Lung (tissue), 11 donors: ENCODE measurements at regions not wholly inside any gene's neighbourhood (a gene's known extent, or its start where the extent isn't known, plus 50 kb on each side); places are given as distances from the start of the nearest gene placed in this dataset.

ENCODE experiments used
- ATAC-seq: fragments of 200-7000 bp; cut with Tn5 transposase; one replicate; pipeline ENCODE4 v1.9.1; 2020; ENCODE audit warnings: moderate number of reproducible peaks; ENCODE audit not compliant: insufficient read depth, low FRiP score
- DNase-seq, 3 donors: peaks; one replicate each; pipeline ENCODE4 v3.0.0-alpha.2; 2013 to 2017
- H3K27ac ChIP-seq, 2 donors: one replicate each; pipeline ENCODE4 v1.5.1; 2013; ENCODE audit warnings: mild to moderate bottlenecking in 2 of 2, moderate library complexity in 2 of 2, control low read depth in 1 of 2, inconsistent platforms in 1 of 2, low read depth in 1 of 2, low read length in 1 of 2
- H3K27me3 ChIP-seq, 3 donors: one replicate each; pipeline ENCODE4 v1.5.1; 2013; ENCODE audit warnings: low read length in 2 of 3; ENCODE audit not compliant: control insufficient read depth in 3 of 3, insufficient read depth in 3 of 3
- H3K36me3 ChIP-seq, 4 donors: one replicate each; pipeline ENCODE4 v1.5.1; 2013; ENCODE audit warnings: low read length in 4 of 4, mild to moderate bottlenecking in 1 of 4, moderate library complexity in 1 of 4; ENCODE audit not compliant: control insufficient read depth in 4 of 4, insufficient read depth in 4 of 4
- H3K4me1 ChIP-seq, 5 donors: one replicate each; pipeline ENCODE4 v1.5.1; 2013; ENCODE audit warnings: low read length in 5 of 5, mild to moderate bottlenecking in 2 of 5, moderate library complexity in 1 of 5; ENCODE audit not compliant: control insufficient read depth in 5 of 5, insufficient read depth in 5 of 5
- H3K4me3 ChIP-seq: one replicate; pipeline ENCODE4 v1.5.1; 2013; ENCODE audit warnings: mild to moderate bottlenecking, control low read depth, moderate library complexity
- H3K9ac ChIP-seq, 2 donors: one replicate each; pipeline ENCODE4 v1.5.1; 2013; ENCODE audit warnings: low read length in 2 of 2, control low read depth in 1 of 2; ENCODE audit not compliant: insufficient read depth in 1 of 2
- H3K9me3 ChIP-seq, 4 donors: one replicate each; pipeline ENCODE4 v1.5.1; 2013; ENCODE audit warnings: low read length in 3 of 4, mild to moderate bottlenecking in 1 of 4, moderate library complexity in 1 of 4; ENCODE audit not compliant: control insufficient read depth in 4 of 4, insufficient read depth in 3 of 4
- CTCF ChIP-seq: IDR thresholded peaks from 2 replicates; pipeline ENCODE4 v1.5.1; 2012; ENCODE audit warnings: mild to moderate bottlenecking; ENCODE audit errors: control extremely low read depth, extremely low read depth
- WGBS, 2 donors: extraction: QIAGEN DNeasy Blood & Tissue Kit; methylation state at CpG; one replicate each; pipeline ENCODE4 v1.1.7; 2013; 5-methylcytosine and 5-hydroxymethylcytosine counted together
- donor health status: control.
- donor health status: control.
- donor health status: Bipolar disorder and iron deficiency.
- donor health status: healthy.
- donor health status: DM: yes; HTN: yes; CAD: no.

GRCh38 chr7:47204709-47205108 is 377.2 kb downstream of the TNS3 start:
- H3K9ac ChIP-seq, result no peak overlapping the region
- 71 to 76% methylated on average over 2 of the region's 2 CpGs for WGBS, 2 donors
- H3K4me3 ChIP-seq, result no peak overlapping the region
- H3K36me3 ChIP-seq, result no peaks in the 10 kb centered on the region
- TF ChIP-seq CTCF, result no peak
- no peaks in the 10 kb centered on the region for H3K4me1 ChIP-seq
- DNase-seq (no peak), ATAC-seq (no peak)
- H3K27ac ChIP-seq, result no peak overlapping the region
- no peaks in the 10 kb centered on the region for H3K9me3 ChIP-seq
- H3K27me3 ChIP-seq, result no peaks in the 10 kb centered on the region

GRCh38 chr7:47202146-47202783 is 379.6 kb downstream of the TNS3 start:
- no peak overlapping the region for H3K9ac ChIP-seq
- H3K27ac ChIP-seq, result no peak overlapping the region
- DNase-seq (no peak), ATAC-seq (no peak)
- H3K4me1 ChIP-seq, result no peaks in the 10 kb centered on the region
- H3K36me3 ChIP-seq, result no peaks in the 10 kb centered on the region
- H3K4me3 ChIP-seq, result no peak overlapping the region
- no peaks in the 10 kb centered on the region for H3K27me3 ChIP-seq
- TF ChIP-seq CTCF, result no peak
- 82 to 90% methylated on average over 7 of the region's 7 CpGs for WGBS, 2 donors
- no peaks in the 10 kb centered on the region for H3K9me3 ChIP-seq

GRCh38 chr7:47198159-47198558 is 383.8 kb downstream of the TNS3 start:
- Histone ChIP-seq H3K36me3 (no peaks in the 10 kb centered on the region), H3K9ac (no peak overlapping the region), H3K4me1 (peaks cover 0 to 8% (median 0%) of the 10 kb centered on the region in 5 donors), H3K9me3 (no peaks in the 10 kb centered on the region), H3K4me3 (no peak overlapping the region), H3K27ac (no peak overlapping the region), H3K27me3 (no peaks in the 10 kb centered on the region)
- 97 to 100% methylated on average over 1 of the region's 1 CpG for WGBS, 2 donors
- ATAC-seq (no peak), DNase-seq (no peak)
- no peak for TF ChIP-seq CTCF

- H3K9me3 ChIP-seq, result no peaks in the 10 kb centered on the region
- DNase-seq, result no peak
- H3K4me3 ChIP-seq, result no peak overlapping the region
- no peak for TF ChIP-seq CTCF
- H3K36me3 ChIP-seq, result no peaks in the 10 kb centered on the region
- H3K27me3 ChIP-seq, result no peaks in the 10 kb centered on the region
- H3K4me1 ChIP-seq, result peaks cover 0 to 8% (median 0%) of the 10 kb centered on the region in 5 donors
- H3K27ac ChIP-seq, result no peak overlapping the region
- WGBS, 2 donors, result 37 to 45% methylated on average over 2 of the region's 2 CpGs
- ATAC-seq, result no peak
- H3K9ac ChIP-seq, result no peak overlapping the region
These were observed 384.4 kb downstream of the TNS3 start for GRCh38 chr7:47197486-47197885.
